ENCODE measurements at regions not wholly inside any gene's neighbourhood (a gene's known extent, or its start where the extent isn't known, plus 50 kb on each side); places are given as distances from the start of the nearest gene placed in this dataset.

GRCh38 chr1:95655321-95656020 lies 421.5 kb downstream of the RWDD3 start:
- TF ChIP-seq CTCF (conservative IDR thresholded peaks at IDR 0.05; ENCODE audit: low read depth, low read length) (no peak), EZH2 (IDR thresholded peaks at IDR 0.05; ENCODE audit: low read length, unreplicated experiment) (no peak)
